NCI-H1105 treated with DMSO at 0.1 percent for 48 hours (cell line): ENCODE measurements at regions not wholly inside any gene's neighbourhood (a gene's known extent, or its start where the extent isn't known, plus 50 kb on each side); places are given as distances from the start of the nearest gene placed in this dataset.
A peak's percentile ranks its signal among the peaks of the same experiment; 100 is the strongest.

Experiments used
- DNase-seq: peaks from one replicate; lab custom pipeline; 2025; lab: John Stamatoyannopoulos, UW

- no peak for DNase-seq
These were observed 271.6 kb downstream of the TDRD15 start for GRCh38 chr2:21395366-21395765.

- DNase-seq, result no peak
These were observed 272.5 kb downstream of the TDRD15 start for GRCh38 chr2:21396252-21396651.

GRCh38 chr2:21401022-21401698 is 277.4 kb downstream of the TDRD15 start:
- DNase-seq, result no peak

GRCh38 chr2:21404137-21404536 is 280.4 kb downstream of the TDRD15 start:
- no peak for DNase-seq

GRCh38 chr2:21404827-21405625 is 281.3 kb downstream of the TDRD15 start:
- DNase-seq, result no peak

GRCh38 chr2:21406386-21406785 is 282.6 kb downstream of the TDRD15 start:
- DNase-seq, result no peak

- DNase-seq, result no peak
These were observed 283.1 kb downstream of the TDRD15 start for GRCh38 chr2:21406911-21407310.

- no peak for DNase-seq
These were observed 284.1 kb downstream of the TDRD15 start for GRCh38 chr2:21407851-21408250.

- no peak for DNase-seq
These were observed 288.0 kb downstream of the TDRD15 start for GRCh38 chr2:21411741-21412140.

- DNase-seq, result no peak
These were observed 289.2 kb downstream of the TDRD15 start for GRCh38 chr2:21412944-21413443.

- no peak for DNase-seq
These were observed 291.5 kb downstream of the TDRD15 start for GRCh38 chr2:21415234-21415633.

- no peak for DNase-seq
These were observed 292.5 kb downstream of the TDRD15 start for GRCh38 chr2:21416226-21416625.

- no peak for DNase-seq
These were observed 294.7 kb downstream of the TDRD15 start for GRCh38 chr2:21418456-21418855.

GRCh38 chr2:21420553-21421335 is 297.0 kb downstream of the TDRD15 start:
- no peak for DNase-seq

GRCh38 chr2:21422050-21422449 is 298.3 kb downstream of the TDRD15 start:
- DNase-seq, result peak; percentile 2

GRCh38 chr2:21422724-21423522 is 299.2 kb downstream of the TDRD15 start:
- no peak for DNase-seq

- DNase-seq, result no peak
These were observed 300.1 kb downstream of the TDRD15 start for GRCh38 chr2:21423854-21424253.

GRCh38 chr2:21424375-21424774 is 300.6 kb downstream of the TDRD15 start:
- DNase-seq, result no peak

GRCh38 chr2:21427606-21428005 is 303.8 kb downstream of the TDRD15 start:
- DNase-seq, result no peak

GRCh38 chr2:21428754-21429153 is 305.0 kb downstream of the TDRD15 start:
- DNase-seq, result no peak

GRCh38 chr2:21429747-21430146 is 306.0 kb downstream of the TDRD15 start:
- no peak for DNase-seq

- peak; percentile 8 for DNase-seq
These were observed 307.3 kb downstream of the TDRD15 start for GRCh38 chr2:21431078-21431477.
